Hepatocyte (in vitro differentiated cells): ENCODE measurements at regions not wholly inside any gene's neighbourhood (a gene's known extent, or its start where the extent isn't known, plus 50 kb on each side); places are given as distances from the start of the nearest gene placed in this dataset.

Experiments
- CTCF ChIP-seq: fragments of 200-600 bp; sonication (generic); IDR thresholded peaks from 2 replicates; pipeline ENCODE4 v1.5.1; 2016; ENCODE audit warnings: antibody characterized with exemption, mild to moderate bottlenecking; ENCODE audit not compliant: poor library complexity
- EZH2 ChIP-seq: fragments of 200-600 bp; sonication (generic); IDR thresholded peaks from 2 replicates; pipeline ENCODE4 v1.6.1; 2016; ENCODE audit warnings: antibody characterized with exemption, mild to moderate bottlenecking, borderline replicate concordance

DNA sequence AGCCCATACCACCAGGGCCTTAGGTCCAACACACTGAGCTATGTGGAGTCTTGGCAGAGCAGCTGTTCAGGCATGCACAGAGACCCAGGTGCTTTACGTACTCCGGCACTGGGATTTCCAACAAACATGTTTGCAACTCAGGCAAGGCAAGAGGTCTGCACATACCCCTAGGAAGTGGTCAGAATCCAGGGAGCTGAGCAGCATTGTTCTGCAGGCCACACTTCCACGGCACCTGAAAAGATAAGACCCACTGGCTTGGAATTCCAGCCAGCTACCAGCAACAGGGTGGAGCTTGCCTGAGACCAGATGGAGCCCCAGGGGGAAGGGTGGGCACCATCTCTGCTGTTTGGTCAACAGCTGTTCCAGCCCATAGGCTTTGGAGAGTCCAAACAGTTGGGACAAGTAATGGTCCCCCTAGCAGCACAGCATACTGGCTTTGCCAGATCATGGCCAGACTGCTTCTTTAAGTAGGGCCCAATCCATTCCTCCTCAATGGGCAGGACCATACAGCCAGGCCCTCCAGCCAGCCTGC lies 51.7 kb upstream of the LRRC8B start:
- no peak for TF ChIP-seq CTCF
- no peak for TF ChIP-seq EZH2
